ENCODE measurements at regions not wholly inside any gene's neighbourhood (a gene's known extent, or its start where the extent isn't known, plus 50 kb on each side); places are given as distances from the start of the nearest gene placed in this dataset.

DNA sequence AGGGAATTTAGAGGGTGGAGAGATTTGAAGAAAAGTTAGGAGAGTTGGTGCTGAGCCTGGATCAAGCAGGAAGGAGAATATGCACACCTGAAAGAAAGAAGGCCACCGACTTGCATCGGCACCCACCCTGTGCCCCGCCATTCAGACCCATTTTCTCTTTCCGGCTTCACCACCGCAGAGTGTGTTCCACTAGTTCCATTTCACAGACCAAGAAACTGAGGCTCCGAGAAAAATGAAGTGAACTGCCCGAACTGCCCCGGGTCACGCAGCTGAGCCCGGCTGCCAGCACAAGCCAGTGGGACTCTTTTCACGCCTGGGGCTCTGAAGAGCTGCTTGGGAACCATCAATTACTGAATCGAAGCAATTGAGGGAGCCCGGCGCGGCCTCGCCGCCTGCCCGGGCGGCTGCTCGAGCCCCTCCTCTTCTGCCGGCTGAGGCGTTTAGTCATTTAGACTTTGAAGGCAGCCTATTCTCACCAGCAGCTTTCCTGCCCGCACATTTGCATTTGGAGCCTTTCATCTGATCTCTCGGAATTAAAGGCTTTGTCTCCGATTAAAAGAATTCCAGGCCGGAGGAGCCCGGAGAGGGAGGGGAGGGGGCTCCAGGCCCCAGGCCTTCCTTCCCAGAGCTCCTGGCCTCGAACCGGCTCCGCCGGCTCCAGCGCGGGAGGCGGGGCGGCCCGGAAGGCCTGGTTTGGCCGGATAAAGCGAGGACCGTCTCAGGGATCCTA, 140.2 kb upstream of the PJA1 start:
- H3K4me3 ChIP-seq (ENCODE audit: low read depth in 1 of 3, low read length in 3 of 3) = no peak overlapping the region
- no peaks in the 10 kb centered on the region for H3K9me3 ChIP-seq (ENCODE audit: control insufficient read depth in 2 of 2, insufficient read depth in 1 of 2, low read depth in 1 of 2, low read length in 1 of 2)
- no peaks in the 10 kb centered on the region for H3K36me3 ChIP-seq (ENCODE audit: control insufficient read depth in 3 of 3, insufficient read depth in 2 of 3, low read depth in 1 of 3, low read length in 3 of 3)
- H3K4me1 ChIP-seq (ENCODE audit: control insufficient read depth in 3 of 3, insufficient read depth in 2 of 3, low read depth in 1 of 3, low read length in 2 of 3) = peaks cover 0 to 27% (median 0%) of the 10 kb centered on the region in 3 donors
- FAIRE-seq (no peak), DNase-seq (no peak)
- H3K27me3 ChIP-seq (ENCODE audit: control insufficient read depth in 3 of 3, insufficient read depth in 3 of 3, low read length in 3 of 3) = no peaks in the 10 kb centered on the region
- H3K27ac ChIP-seq (ENCODE audit: low read depth in 1 of 3, low read length in 2 of 3) = no peak overlapping the region
- WGBS, 3 donors = 32 to 60% (median 60%) methylated on average over 32 to 39 of the region's 39 CpGs

GRCh38 chrX:69303231-69303630, 138.0 kb upstream of the PJA1 start:
- FAIRE-seq (no peak), DNase-seq (no peak)
- Histone ChIP-seq H3K27me3 (ENCODE audit: control insufficient read depth in 3 of 3, insufficient read depth in 3 of 3, low read length in 3 of 3) (no peaks in the 10 kb centered on the region), H3K4me3 (ENCODE audit: low read depth in 1 of 3, low read length in 3 of 3) (no peak overlapping the region), H3K36me3 (ENCODE audit: control insufficient read depth in 3 of 3, insufficient read depth in 2 of 3, low read depth in 1 of 3, low read length in 3 of 3) (no peaks in the 10 kb centered on the region), H3K27ac (ENCODE audit: low read depth in 1 of 3, low read length in 2 of 3) (no peak overlapping the region), H3K9me3 (ENCODE audit: control insufficient read depth in 2 of 2, insufficient read depth in 1 of 2, low read depth in 1 of 2, low read length in 1 of 2) (no peaks in the 10 kb centered on the region), H3K4me1 (ENCODE audit: control insufficient read depth in 3 of 3, insufficient read depth in 2 of 3, low read depth in 1 of 3, low read length in 2 of 3) (peaks cover 0 to 8% (median 0%) of the 10 kb centered on the region in 3 donors)
- 56 to 89% (median 77%) methylated on average over 1 of the region's 1 CpG for WGBS, 3 donors

DNA sequence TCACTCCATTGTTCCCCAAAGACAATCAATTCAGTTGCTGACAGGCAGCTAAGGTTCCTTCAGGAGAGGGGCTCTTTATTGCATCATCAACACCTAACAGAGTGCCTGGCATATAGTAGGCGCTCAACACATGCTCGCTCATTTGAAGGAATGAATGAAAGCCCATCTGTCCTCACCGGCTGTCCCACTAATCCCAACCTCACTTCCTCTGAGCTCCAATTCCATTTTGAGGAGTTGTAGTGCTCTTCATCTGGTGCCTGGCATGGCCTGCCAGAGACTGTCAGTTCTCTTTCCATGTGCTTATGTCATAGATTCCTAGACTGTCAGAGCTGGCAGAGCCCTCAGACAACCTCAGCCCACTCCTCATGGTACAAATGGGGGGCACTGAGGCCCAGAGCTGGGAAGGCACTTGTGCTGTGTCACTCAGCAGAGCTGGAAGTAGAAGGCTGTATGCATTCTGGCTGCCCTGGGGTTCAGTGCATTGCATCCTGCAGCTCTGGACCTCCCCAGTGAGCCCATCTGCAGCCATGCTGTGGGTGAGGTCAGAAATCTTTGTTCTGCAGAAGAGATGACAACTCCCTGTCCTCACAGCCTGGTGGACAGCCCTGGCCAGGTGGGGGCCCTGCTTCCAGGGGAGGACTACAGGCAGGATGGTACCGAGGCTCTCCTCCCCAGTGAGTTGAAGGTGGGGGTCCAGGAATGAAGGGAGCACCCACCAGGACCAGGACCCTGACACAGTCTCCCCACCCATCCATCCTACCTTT, 134.9 kb upstream of the PJA1 start:
- no peak for FAIRE-seq
- Histone ChIP-seq H3K9me3 (ENCODE audit: control insufficient read depth in 2 of 2, insufficient read depth in 1 of 2, low read depth in 1 of 2, low read length in 1 of 2) (no peaks in the 10 kb centered on the region), H3K27ac (ENCODE audit: low read depth in 1 of 3, low read length in 2 of 3) (no peak overlapping the region), H3K4me3 (ENCODE audit: low read depth in 1 of 3, low read length in 3 of 3) (no peak overlapping the region), H3K27me3 (ENCODE audit: control insufficient read depth in 3 of 3, insufficient read depth in 3 of 3, low read length in 3 of 3) (no peaks in the 10 kb centered on the region), H3K36me3 (ENCODE audit: control insufficient read depth in 3 of 3, insufficient read depth in 2 of 3, low read depth in 1 of 3, low read length in 3 of 3) (no peaks in the 10 kb centered on the region), H3K4me1 (ENCODE audit: control insufficient read depth in 3 of 3, insufficient read depth in 2 of 3, low read depth in 1 of 3, low read length in 2 of 3) (peaks cover 0 to 8% (median 0%) of the 10 kb centered on the region in 3 donors)
- no peak for DNase-seq
- WGBS, 3 donors = 70 to 91% (median 81%) methylated on average over 3 to 4 of the region's 4 CpGs

- FAIRE-seq (no peak), DNase-seq (no peak)
- Histone ChIP-seq H3K4me3 (ENCODE audit: low read depth in 1 of 3, low read length in 3 of 3) (no peak overlapping the region), H3K4me1 (ENCODE audit: control insufficient read depth in 3 of 3, insufficient read depth in 2 of 3, low read depth in 1 of 3, low read length in 2 of 3) (peaks cover 0 to 8% (median 0%) of the 10 kb centered on the region in 3 donors), H3K27ac (ENCODE audit: low read depth in 1 of 3, low read length in 2 of 3) (no peak overlapping the region), H3K36me3 (ENCODE audit: control insufficient read depth in 3 of 3, insufficient read depth in 2 of 3, low read depth in 1 of 3, low read length in 3 of 3) (no peaks in the 10 kb centered on the region), H3K27me3 (ENCODE audit: control insufficient read depth in 3 of 3, insufficient read depth in 3 of 3, low read length in 3 of 3) (no peaks in the 10 kb centered on the region), H3K9me3 (ENCODE audit: control insufficient read depth in 2 of 2, insufficient read depth in 1 of 2, low read depth in 1 of 2, low read length in 1 of 2) (no peaks in the 10 kb centered on the region)
- 68 to 85% (median 69%) methylated on average over 6 of the region's 6 CpGs for WGBS, 3 donors
Observed at GRCh38 chrX:69299285-69299684, 134.0 kb upstream of the PJA1 start.

- H3K27ac ChIP-seq (ENCODE audit: low read depth in 1 of 3, low read length in 2 of 3) = no peak overlapping the region
- no peak for FAIRE-seq
- no peaks in the 10 kb centered on the region for H3K9me3 ChIP-seq (ENCODE audit: control insufficient read depth in 2 of 2, insufficient read depth in 1 of 2, low read depth in 1 of 2, low read length in 1 of 2)
- whole genome bisulfite sequencing, 3 donors = 72 to 76% (median 76%) methylated on average over 5 of the region's 5 CpGs
- H3K36me3 ChIP-seq (ENCODE audit: control insufficient read depth in 3 of 3, insufficient read depth in 2 of 3, low read depth in 1 of 3, low read length in 3 of 3) = no peaks in the 10 kb centered on the region
- no peaks in the 10 kb centered on the region for H3K27me3 ChIP-seq (ENCODE audit: control insufficient read depth in 3 of 3, insufficient read depth in 3 of 3, low read length in 3 of 3)
- peaks cover 0 to 4% (median 0%) of the 10 kb centered on the region in 3 donors for H3K4me1 ChIP-seq (ENCODE audit: control insufficient read depth in 3 of 3, insufficient read depth in 2 of 3, low read depth in 1 of 3, low read length in 2 of 3)
- DNase-seq = no peak
- H3K4me3 ChIP-seq (ENCODE audit: low read depth in 1 of 3, low read length in 3 of 3) = no peak overlapping the region
Observed at GRCh38 chrX:69298466-69299140, 133.3 kb upstream of the PJA1 start.

GRCh38 chrX:69297506-69297905, 132.3 kb upstream of the PJA1 start:
- Histone ChIP-seq H3K4me3 (ENCODE audit: low read depth in 1 of 3, low read length in 3 of 3) (no peak overlapping the region), H3K27ac (ENCODE audit: low read depth in 1 of 3, low read length in 2 of 3) (no peak overlapping the region), H3K9me3 (ENCODE audit: control insufficient read depth in 2 of 2, insufficient read depth in 1 of 2, low read depth in 1 of 2, low read length in 1 of 2) (no peaks in the 10 kb centered on the region), H3K4me1 (ENCODE audit: control insufficient read depth in 3 of 3, insufficient read depth in 2 of 3, low read depth in 1 of 3, low read length in 2 of 3) (no peaks in the 10 kb centered on the region), H3K36me3 (ENCODE audit: control insufficient read depth in 3 of 3, insufficient read depth in 2 of 3, low read depth in 1 of 3, low read length in 3 of 3) (no peaks in the 10 kb centered on the region), H3K27me3 (ENCODE audit: control insufficient read depth in 3 of 3, insufficient read depth in 3 of 3, low read length in 3 of 3) (no peaks in the 10 kb centered on the region)
- WGBS, 3 donors = 33 to 62% (median 38%) methylated on average over 4 to 5 of the region's 5 CpGs
- DNase-seq = no peak
- no peak for FAIRE-seq

- Histone ChIP-seq H3K27me3 (ENCODE audit: control insufficient read depth in 3 of 3, insufficient read depth in 3 of 3, low read length in 3 of 3) (no peaks in the 10 kb centered on the region), H3K36me3 (ENCODE audit: control insufficient read depth in 3 of 3, insufficient read depth in 2 of 3, low read depth in 1 of 3, low read length in 3 of 3) (no peaks in the 10 kb centered on the region), H3K4me1 (ENCODE audit: control insufficient read depth in 3 of 3, insufficient read depth in 2 of 3, low read depth in 1 of 3, low read length in 2 of 3) (peaks cover 0 to 17% (median 0%) of the 10 kb centered on the region in 3 donors), H3K9me3 (ENCODE audit: control insufficient read depth in 2 of 2, insufficient read depth in 1 of 2, low read depth in 1 of 2, low read length in 1 of 2) (no peaks in the 10 kb centered on the region), H3K27ac (ENCODE audit: low read depth in 1 of 3, low read length in 2 of 3) (no peak overlapping the region), H3K4me3 (ENCODE audit: low read depth in 1 of 3, low read length in 3 of 3) (no peak overlapping the region)
- FAIRE-seq (no peak), DNase-seq (no peak)
- WGBS, 3 donors = 57 to 82% (median 77%) methylated on average over 3 to 5 of the region's 5 CpGs
Observed at GRCh38 chrX:69293776-69294601, 128.7 kb upstream of the PJA1 start.

DNA sequence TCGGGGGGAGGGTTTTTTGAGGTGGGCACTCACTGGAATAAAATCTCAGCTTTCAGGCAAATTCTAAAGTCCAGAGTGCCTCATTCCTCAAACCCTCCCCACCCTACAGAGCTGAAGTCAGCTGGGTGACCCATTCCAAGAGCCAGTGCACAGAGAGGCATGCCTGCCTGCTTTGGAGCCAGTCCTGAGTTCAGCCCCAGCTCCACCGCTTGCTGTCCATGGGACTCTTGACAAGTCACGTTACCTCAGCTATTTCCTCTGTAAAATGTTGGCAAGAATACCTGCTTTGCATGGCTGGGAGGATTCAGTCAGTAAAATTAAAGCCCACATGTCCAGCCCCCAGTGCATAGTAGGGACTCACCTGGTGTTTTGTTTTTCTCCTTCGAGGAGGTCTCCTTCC, 125.9 kb upstream of the PJA1 start:
- no peaks in the 10 kb centered on the region for H3K9me3 ChIP-seq (ENCODE audit: control insufficient read depth in 2 of 2, insufficient read depth in 1 of 2, low read depth in 1 of 2, low read length in 1 of 2)
- H3K36me3 ChIP-seq (ENCODE audit: control insufficient read depth in 3 of 3, insufficient read depth in 2 of 3, low read depth in 1 of 3, low read length in 3 of 3) = no peaks in the 10 kb centered on the region
- no peak overlapping the region for H3K27ac ChIP-seq (ENCODE audit: low read depth in 1 of 3, low read length in 2 of 3)
- DNase-seq = no peak
- peaks cover 0 to 17% (median 0%) of the 10 kb centered on the region in 3 donors for H3K4me1 ChIP-seq (ENCODE audit: control insufficient read depth in 3 of 3, insufficient read depth in 2 of 3, low read depth in 1 of 3, low read length in 2 of 3)
- WGBS, 3 donors = 31 to 39% (median 38%) methylated on average over 4 of the region's 4 CpGs
- FAIRE-seq = no peak
- no peak overlapping the region for H3K4me3 ChIP-seq (ENCODE audit: low read depth in 1 of 3, low read length in 3 of 3)
- H3K27me3 ChIP-seq (ENCODE audit: control insufficient read depth in 3 of 3, insufficient read depth in 3 of 3, low read length in 3 of 3) = no peaks in the 10 kb centered on the region
